Ishikawa (cell line): ENCODE measurements at regions not wholly inside any gene's neighbourhood (a gene's known extent, or its start where the extent isn't known, plus 50 kb on each side); places are given as distances from the start of the nearest gene placed in this dataset.

ENCODE experiments used
- CEBPB ChIP-seq: IDR thresholded peaks from 2 replicates; pipeline ENCODE4 v1.6.1; 2012
- CREB1 ChIP-seq: IDR thresholded peaks from 2 replicates; pipeline ENCODE4 v1.6.1; 2012; ENCODE audit warnings: low read depth
- EGR1 ChIP-seq: IDR thresholded peaks from 2 replicates; pipeline ENCODE4 v1.6.1; 2012
- EP300 ChIP-seq: IDR thresholded peaks from 2 replicates; pipeline ENCODE4 v1.6.1; 2012; ENCODE audit warnings: borderline replicate concordance
- FOXM1 ChIP-seq: IDR thresholded peaks from 2 replicates; pipeline ENCODE4 v1.6.1; 2012; ENCODE audit warnings: low read depth, borderline replicate concordance
- NFIC ChIP-seq: IDR thresholded peaks from 2 replicates; pipeline ENCODE4 v1.6.1; 2012
- RAD21 ChIP-seq: IDR thresholded peaks from 2 replicates; pipeline ENCODE4 v1.6.1; 2012; ENCODE audit warnings: low read depth
- TAF1 ChIP-seq: IDR thresholded peaks from 2 replicates; pipeline ENCODE4 v1.6.1; 2012; ENCODE audit warnings: low read depth, mild to moderate bottlenecking
- TCF12 ChIP-seq: IDR thresholded peaks from 2 replicates; pipeline ENCODE4 v1.6.1; 2012; ENCODE audit warnings: low read depth
- TEAD4 ChIP-seq: IDR thresholded peaks from 2 replicates; pipeline ENCODE4 v1.6.1; 2012
- YY1 ChIP-seq: IDR thresholded peaks from 2 replicates; pipeline ENCODE4 v1.6.1; 2012; ENCODE audit warnings: low read depth
- ZBTB7A ChIP-seq: IDR thresholded peaks from 2 replicates; pipeline ENCODE4 v1.6.1; 2012; ENCODE audit warnings: low read depth
- TF ChIP-seq, protein P1 (sequence below): IDR thresholded peaks from 2 replicates; pipeline ENCODE4 v1.6.1; 2012
- TF ChIP-seq, protein P2 (sequence below): IDR thresholded peaks from 2 replicates; pipeline ENCODE4 v1.6.1; 2012; ENCODE audit warnings: low read depth, mild to moderate bottlenecking

DNA sequence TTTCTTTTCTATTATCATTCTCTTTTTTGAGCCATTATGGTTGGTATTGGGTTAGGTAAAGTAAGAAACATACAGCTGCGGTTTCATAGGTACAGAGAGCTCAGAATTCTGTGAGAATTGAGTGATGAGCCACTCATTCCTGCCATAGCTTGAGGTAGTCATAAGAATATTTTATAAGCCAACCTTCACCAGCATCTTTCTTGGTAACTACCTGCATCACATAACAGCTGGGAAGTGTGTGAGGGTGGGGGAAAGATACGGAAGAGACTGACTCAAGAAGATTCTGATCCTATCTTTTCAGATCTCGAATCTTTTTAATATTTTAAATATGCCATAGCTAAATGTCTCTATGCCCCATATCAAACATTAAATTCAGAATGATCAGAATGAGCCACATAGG, 313.8 kb upstream of the DDX18 start:
- TF ChIP-seq TAF1 (no peak), EP300 (no peak), TCF12 (no peak), YY1 (no peak), EGR1 (no peak), TEAD4 (no peak), CREB1 (no peak), RAD21 (no peak), ZBTB7A (no peak), CEBPB (no peak), NFIC (no peak), FOXM1 (no peak)
- TF ChIP-seq, protein P1, sequence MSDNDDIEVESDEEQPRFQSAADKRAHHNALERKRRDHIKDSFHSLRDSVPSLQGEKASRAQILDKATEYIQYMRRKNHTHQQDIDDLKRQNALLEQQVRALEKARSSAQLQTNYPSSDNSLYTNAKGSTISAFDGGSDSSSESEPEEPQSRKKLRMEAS, result no peak
- TF ChIP-seq, protein P2, sequence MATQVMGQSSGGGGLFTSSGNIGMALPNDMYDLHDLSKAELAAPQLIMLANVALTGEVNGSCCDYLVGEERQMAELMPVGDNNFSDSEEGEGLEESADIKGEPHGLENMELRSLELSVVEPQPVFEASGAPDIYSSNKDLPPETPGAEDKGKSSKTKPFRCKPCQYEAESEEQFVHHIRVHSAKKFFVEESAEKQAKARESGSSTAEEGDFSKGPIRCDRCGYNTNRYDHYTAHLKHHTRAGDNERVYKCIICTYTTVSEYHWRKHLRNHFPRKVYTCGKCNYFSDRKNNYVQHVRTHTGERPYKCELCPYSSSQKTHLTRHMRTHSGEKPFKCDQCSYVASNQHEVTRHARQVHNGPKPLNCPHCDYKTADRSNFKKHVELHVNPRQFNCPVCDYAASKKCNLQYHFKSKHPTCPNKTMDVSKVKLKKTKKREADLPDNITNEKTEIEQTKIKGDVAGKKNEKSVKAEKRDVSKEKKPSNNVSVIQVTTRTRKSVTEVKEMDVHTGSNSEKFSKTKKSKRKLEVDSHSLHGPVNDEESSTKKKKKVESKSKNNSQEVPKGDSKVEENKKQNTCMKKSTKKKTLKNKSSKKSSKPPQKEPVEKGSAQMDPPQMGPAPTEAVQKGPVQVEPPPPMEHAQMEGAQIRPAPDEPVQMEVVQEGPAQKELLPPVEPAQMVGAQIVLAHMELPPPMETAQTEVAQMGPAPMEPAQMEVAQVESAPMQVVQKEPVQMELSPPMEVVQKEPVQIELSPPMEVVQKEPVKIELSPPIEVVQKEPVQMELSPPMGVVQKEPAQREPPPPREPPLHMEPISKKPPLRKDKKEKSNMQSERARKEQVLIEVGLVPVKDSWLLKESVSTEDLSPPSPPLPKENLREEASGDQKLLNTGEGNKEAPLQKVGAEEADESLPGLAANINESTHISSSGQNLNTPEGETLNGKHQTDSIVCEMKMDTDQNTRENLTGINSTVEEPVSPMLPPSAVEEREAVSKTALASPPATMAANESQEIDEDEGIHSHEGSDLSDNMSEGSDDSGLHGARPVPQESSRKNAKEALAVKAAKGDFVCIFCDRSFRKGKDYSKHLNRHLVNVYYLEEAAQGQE, result no peak
